CD4-positive, alpha-beta T cell treated with Interleukin-15 for 4 hours (primary cell): ENCODE measurements at regions not wholly inside any gene's neighbourhood (a gene's known extent, or its start where the extent isn't known, plus 50 kb on each side); places are given as distances from the start of the nearest gene placed in this dataset.

ENCODE experiments used
- DNase-seq: peaks from one replicate; pipeline ENCODE4 v3.0.0-alpha.2; 2020; ENCODE audit warnings: low spot score

- DNase-seq = no peak
Measured at GRCh38 chr2:125861461-125861860, 794.5 kb upstream of the GYPC start.

- no peak for DNase-seq
Measured at GRCh38 chr2:125867908-125868307, 788.0 kb upstream of the GYPC start.

DNA sequence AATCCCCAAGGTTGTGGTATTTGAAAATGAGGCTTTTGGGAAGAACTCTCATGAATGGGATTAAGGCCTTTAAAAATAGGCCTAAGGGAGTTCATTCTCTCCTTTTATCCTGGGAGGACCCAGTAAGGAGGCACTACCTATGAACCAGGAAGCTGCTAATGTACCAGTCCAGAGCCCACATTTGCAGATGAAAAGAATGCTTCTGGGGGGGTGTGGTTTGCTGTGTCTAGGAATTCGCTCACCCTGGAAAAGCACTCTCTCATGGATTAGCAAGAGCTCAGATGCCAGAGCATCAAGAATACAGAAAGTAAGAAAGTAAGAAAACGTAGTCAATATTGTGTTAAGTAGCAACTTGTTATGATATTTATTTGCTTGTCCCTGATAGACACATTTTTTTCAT is 785.7 kb upstream of the GYPC start:
- no peak for DNase-seq

DNA sequence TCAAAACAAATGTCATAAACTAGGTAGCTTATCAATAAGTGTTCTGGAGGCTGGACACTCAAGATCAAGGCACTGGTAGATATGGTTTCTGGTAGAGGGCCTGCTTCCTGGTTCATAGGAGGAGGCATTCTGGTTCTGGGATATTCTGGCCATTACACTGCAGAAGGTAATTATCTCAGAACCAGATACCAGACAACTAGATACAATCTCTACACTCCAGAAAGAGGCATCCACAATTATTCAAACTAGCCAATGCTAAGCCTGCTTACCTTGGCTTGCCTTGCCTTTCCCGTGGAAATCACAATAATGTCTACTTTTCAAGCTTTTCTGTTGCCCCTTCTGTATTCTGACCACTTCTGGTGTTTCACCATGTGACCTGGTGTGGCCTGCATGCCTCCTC is 785.2 kb upstream of the GYPC start:
- no peak for DNase-seq

- DNase-seq = no peak
Measured at GRCh38 chr2:125874564-125874963, 781.4 kb upstream of the GYPC start.

- DNase-seq = no peak
Measured at GRCh38 chr2:125885340-125885739, 770.6 kb upstream of the GYPC start.

DNA sequence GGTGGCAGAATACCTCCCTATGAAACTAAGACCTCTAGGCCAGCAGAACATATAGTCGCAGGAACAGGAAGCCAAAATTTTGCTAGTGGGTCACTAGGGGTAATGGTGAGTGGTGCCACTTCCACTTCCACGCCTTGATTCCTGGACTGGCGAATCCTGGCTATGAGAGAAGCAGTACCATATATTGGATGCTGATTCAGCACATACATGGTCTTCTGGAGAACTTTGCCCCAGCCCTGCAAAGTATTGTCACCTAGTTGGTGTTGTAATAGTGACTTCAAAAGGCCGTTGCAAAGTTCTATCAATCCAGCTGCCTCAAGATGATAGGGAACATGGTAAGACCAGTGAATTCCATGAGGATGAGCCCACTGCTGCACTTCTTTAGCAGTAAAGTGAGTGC is 769.8 kb upstream of the GYPC start:
- no peak for DNase-seq

DNA sequence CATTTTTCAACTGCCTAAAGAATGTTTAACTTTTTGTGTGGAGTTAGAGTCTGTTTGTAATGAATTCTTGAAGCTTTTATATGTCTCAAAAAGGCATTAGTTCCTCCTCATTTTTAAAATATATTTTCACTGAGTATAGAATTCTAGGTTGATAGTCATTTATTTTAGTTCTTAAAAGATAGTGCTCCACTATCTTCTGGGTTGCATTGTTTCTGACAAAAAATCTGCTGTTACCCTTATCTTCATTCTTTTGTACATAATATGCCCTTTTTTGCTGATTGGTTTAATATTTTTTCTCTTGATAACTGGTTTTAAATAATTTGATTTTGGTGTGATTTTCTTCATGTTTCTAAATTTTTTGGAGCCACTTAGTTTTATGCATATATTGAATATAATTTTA is 754.7 kb upstream of the GYPC start:
- DNase-seq = no peak

DNA sequence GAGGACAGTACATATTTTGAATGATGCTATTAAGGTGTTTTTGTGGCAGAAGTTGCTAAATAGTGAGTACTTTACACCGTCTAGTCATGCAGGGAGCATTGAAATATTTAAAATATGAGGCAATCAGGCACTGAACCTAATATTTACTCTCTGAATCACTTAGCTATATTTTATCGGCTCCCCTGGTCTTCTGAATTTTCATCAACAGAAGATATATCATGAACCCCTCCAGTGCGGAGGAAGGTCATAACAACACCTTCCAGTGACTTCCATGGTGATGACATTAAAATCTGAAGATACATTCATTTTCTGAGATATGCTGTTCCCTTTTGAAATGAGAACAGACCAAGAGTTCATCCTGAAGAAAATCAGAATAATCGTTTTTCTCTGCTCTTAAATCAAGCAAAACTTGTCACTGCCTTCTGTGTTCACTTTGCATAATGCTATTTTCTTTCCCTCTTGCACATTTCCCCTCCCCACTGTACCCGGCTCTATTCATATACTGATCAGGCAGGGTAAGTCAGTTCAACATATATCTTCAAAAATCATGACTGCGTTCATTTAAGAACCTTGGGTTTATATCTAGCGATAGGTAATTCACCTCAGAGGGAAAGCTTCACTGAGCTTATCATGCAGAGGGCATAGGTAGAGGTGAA is 729.9 kb upstream of the GYPC start:
- no peak for DNase-seq

GRCh38 chr2:125935559-125935958 is 720.4 kb upstream of the GYPC start:
- DNase-seq = no peak

DNA sequence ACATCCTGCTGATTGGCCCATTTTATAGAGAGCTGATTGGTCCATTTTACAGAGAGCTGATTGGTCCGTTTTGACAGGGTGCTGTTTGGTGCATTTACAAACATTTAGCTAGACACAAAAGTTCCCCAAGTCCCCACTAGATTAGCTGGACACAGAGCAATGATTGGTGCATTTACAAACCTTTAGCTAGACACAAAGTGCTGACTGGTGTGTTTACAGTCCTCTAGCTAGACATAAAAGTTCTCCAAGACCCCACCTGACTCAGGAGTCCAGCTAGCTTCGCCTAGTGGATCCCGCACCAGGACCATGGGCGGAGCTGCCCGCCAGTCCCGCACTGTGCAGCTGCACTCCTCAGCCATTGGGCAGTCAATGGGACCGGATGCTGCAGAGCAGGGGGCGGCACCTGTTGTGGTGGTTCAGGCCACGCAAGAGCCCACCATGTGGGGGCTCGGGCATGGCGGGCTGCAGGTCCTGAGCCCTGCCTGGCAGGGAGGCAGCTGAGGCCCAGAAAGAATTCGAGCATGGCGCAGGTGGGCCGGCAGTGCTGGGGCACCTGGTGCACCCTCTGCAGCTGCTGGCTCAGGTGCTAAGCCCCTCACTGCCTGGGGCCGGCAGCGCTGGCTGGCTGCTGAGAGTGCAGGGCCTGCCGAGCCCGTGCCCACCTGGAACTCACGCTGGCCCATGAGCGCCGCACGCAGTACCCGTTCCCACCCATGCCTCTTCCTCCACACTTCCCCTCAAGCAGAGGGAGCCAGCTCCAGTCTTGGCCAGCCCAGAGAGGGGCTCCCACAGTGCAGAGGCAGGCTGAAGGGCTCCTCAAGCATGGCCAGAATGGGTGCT is 713.2 kb upstream of the GYPC start:
- DNase-seq = no peak

DNA sequence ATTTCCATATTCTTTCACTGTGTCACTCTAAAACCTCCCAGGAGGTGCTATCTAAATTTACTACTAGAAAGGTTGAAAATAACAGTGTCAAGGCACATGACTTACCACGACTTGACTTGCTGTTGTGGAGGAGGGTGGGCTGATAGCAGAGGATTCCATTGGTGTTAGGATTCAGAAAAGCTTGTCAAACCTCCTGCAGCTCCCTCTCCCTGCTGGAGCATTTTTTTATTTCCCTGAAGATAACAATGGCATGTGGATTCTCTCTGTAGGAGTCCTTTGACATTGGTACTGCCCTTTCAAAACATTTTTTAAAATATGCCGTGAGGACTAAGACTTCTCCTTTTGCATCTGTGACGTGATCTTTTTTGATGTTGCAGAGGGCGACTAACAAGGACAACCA is 696.9 kb upstream of the GYPC start:
- DNase-seq = no peak

- DNase-seq = no peak
Measured at GRCh38 chr2:125961739-125962138, 694.2 kb upstream of the GYPC start.

DNA sequence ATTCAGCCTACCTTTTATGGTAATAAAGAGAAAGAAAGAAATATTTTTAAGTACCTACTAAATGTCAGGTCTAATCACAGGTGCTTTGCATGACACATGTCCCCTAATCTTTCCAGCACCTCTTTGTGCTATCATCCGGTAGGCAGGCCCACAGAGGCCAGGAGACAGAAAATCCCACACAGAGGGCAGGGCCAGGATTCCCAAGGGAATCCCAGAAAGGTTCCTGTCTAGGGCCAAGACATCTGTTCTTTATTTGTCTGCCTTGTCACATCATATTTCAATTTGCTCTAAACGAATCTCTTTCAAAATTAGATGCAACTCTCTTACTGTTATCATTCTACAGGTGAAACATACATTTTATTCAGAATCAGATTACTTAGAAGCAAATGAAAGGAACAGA is 676.1 kb upstream of the GYPC start:
- DNase-seq = no peak

- no peak for DNase-seq
Measured at GRCh38 chr2:125983364-125983763, 672.6 kb upstream of the GYPC start.

DNA sequence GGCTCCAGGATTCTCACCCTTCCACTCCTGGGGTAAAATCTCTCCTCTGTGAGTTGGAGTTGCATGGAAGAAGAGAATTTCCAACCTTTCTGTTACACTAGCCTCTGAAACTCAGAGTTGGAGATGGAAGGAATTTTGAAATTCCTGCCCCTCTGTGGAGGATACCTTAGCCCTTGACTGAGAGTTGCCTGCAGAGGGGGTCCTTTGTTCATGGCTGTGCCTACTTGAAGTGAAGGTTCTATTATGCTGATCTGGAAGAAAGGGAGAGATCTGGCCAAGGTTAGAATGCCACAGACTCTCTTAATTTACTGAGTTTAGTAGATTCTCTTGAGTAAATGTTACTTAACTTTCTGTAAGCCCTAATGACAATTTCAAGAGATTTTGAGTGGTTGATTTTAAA is 626.6 kb upstream of the GYPC start:
- no peak for DNase-seq

DNA sequence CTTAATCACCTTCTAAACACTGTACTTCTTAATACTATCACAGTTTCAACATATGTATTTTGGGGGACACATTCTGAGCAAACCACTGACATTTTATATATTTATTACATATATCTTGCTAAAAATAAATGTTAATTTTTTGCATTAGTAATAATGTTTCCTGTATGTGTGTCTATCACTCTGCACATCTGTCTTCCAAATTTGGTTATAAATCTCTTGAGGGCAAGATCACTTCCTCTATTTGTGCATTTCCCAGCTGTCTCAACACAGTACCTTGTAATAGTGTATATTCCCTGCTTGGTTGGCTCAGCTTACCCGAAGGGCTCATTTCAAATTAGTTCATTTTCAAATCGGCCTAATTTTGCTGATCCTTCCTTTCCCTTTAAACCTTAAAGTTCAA is 617.1 kb upstream of the GYPC start:
- DNase-seq = no peak

DNA sequence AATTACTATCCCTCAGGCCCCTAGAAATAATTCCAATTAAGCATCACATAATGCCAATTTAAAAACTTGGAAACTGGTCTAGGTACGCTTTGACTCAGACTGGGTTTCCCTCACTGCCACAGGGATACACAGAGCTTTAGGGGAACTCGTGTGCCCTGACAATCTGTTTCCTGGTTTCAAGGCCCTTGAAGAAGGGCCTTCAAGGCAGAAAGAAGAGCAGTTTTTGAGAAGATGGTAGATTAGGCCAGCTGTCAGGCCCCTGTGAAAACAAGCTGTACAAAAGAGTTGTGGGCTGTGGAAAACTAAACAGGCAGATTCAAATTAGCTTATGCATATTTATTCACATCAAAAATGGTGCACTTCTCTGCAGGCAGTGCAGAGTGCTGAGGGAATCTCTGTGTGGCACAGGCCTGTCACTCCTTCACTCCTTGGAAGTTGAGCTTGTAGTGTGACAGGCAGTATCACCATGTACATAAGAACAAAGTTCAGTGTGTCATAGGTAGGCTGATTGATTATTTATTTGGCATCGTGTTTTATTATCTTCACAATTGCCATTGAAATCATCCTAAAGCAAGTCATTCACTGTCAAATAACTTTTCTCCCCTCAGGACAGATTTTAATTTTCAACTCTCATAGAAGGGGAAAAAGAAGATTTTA is 614.4 kb upstream of the GYPC start:
- DNase-seq = no peak

GRCh38 chr2:126042089-126042488 is 613.9 kb upstream of the GYPC start:
- no peak for DNase-seq

- no peak for DNase-seq
Measured at GRCh38 chr2:126048719-126049118, 607.2 kb upstream of the GYPC start.

DNA sequence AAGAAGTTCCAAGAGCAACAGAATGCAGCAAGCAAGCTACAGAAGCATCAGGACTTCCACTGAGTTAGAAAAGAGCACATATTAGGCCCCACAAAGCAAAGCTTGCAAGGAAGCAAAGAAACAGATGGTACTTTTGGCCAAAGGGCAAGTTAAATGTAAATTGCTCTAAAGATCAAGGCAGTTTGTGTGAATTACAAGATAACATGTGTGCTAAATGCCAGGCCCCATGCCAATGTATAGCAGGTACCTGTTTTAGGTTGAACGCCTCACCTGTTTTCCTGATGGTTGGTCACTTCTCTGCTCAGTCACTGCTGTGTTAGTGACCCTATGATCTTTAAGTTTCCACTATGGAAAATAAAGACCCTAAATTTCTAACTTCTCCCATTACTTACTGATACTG is 606.5 kb upstream of the GYPC start:
- DNase-seq = no peak

DNA sequence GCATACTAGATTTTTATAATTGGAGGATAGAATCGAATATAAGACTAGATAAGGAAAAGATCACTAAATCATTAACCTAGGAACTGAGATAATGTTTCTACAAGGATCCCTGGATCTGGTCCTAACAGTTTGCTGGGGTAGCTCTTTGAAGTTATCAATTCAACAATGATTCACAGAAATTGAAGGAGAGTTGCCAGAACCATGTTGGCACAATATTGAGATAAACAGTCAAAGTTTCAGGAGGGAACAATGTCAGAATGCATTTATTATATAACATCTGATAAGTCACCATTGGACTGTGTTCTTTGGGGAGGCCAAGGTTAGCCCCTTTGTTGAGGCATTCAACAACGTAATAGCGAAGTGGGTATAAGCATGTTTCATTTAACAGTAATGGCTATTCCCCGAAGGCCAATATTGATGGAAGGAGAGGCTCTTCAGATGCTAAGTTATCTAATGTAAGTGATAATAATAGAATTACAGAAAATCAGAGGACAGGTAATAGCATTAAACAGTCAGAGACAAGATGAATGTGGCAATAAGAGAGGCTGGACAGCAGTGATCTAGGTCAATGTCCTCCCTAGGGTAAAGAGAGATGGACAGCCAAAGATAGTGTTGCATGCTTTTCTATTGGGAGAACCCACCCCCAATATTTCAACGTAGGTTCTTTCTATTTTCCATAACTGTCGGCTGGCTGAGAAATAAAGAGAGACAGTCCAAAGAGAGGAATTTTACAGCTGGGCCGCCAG is 604.8 kb upstream of the GYPC start:
- DNase-seq = no peak
